ENCODE measurements at regions not wholly inside any gene's neighbourhood (a gene's known extent, or its start where the extent isn't known, plus 50 kb on each side); places are given as distances from the start of the nearest gene placed in this dataset.

GRCh38 chr2:22360735-22361374 lies 1024.1 kb upstream of the KLHL29 start:
- no peaks in the 10 kb centered on the region for H4K20me1 ChIP-seq (ENCODE audit: insufficient read depth, low read length)
- FAIRE-seq (no peak), ATAC-seq (no peak), DNase-seq (ENCODE audit: low spot score) (no peak)
- no peaks in the 10 kb centered on the region for H3K27me3 ChIP-seq (ENCODE audit: control insufficient read depth in 1 of 2, insufficient read depth in 2 of 2, low read length in 2 of 2)
- no peak overlapping the region for H2AFZ ChIP-seq (ENCODE audit: low read length)
- no peak overlapping the region for H3K4me3 ChIP-seq (replicated peaks in 1 of 3; ENCODE audit: insufficient read depth in 1 of 3, low read depth in 2 of 3, low read length in 3 of 3)
- H3K9me3 ChIP-seq (ENCODE audit: low read length): peaks cover 31% of the 10 kb centered on the region; the same call in 1 of the 2 replicates
- no peak overlapping the region for H3K4me2 ChIP-seq (ENCODE audit: low read depth, low read length)
- CTCF ChIA-PET (ENCODE audit: low intra/inter-chr PET ratio, low total read pairs): no interaction called here
- in situ Hi-C loops (cut with HindIII; ENCODE audit: extremely low pct_ligation_motif_present, low pct_unique_long_range_greater_than_20kb) (no loop called here), intact Hi-C loops (cut with micrococcal nuclease; ENCODE audit: unreplicated experiment) (no loop called here)
- POLR2A ChIA-PET: no interaction called here
- no peak for TF ChIP-seq ZNF770 (CRISPR knock-in tag; IDR thresholded peaks at IDR 0.05)
- no peak for TF ChIP-seq GRHL1 (CRISPR knock-in tag; conservative IDR thresholded peaks at IDR 0.05)
- no peak for TF ChIP-seq PRDM15 (CRISPR knock-in tag; IDR thresholded peaks at IDR 0.05)
- TF ChIP-seq ZNF841 (CRISPR knock-in tag; IDR thresholded peaks at IDR 0.05; ENCODE audit: borderline replicate concordance): no peak
- TF ChIP-seq YEATS4 (CRISPR knock-in tag; IDR thresholded peaks at IDR 0.05; ENCODE audit: borderline replicate concordance): no peak
- TF ChIP-seq RBM39 (IDR thresholded peaks at IDR 0.05; ENCODE audit: low read depth, low read length, poor library complexity, severe bottlenecking): no peak
- no peak for TF ChIP-seq BORCS8-MEF2B (CRISPR knock-in tag; IDR thresholded peaks at IDR 0.05)
- TF ChIP-seq SMAD9 (CRISPR knock-in tag; IDR thresholded peaks at IDR 0.05): no peak
- TF ChIP-seq NR1H2 (CRISPR knock-in tag; IDR thresholded peaks at IDR 0.05; ENCODE audit: borderline replicate concordance, low read depth): no peak
- TF ChIP-seq ZNF576 (CRISPR knock-in tag; IDR thresholded peaks at IDR 0.05): no peak
- no peak for TF ChIP-seq NCOA2 (CRISPR knock-in tag; IDR thresholded peaks at IDR 0.05)
- no peaks in the 10 kb centered on the region for H3K4me1 ChIP-seq (ENCODE audit: insufficient read depth, low read length)
- no peak overlapping the region for H3K27ac ChIP-seq (ENCODE audit: extremely low read length, insufficient read depth, low read length)
- BruUV-seq (replicated peaks): no TSS peak
- 2% methylated on average over 4 of the region's 4 CpGs for WGBS (ENCODE audit: low lambda C conversion rate)
- H3K79me2 ChIP-seq (ENCODE audit: insufficient read depth, low read length): no peaks in the 10 kb centered on the region
- H3K9ac ChIP-seq (ENCODE audit: insufficient read depth, low read depth, low read length): no peak overlapping the region
- H3K36me3 ChIP-seq (replicated peaks in 1 of 2; ENCODE audit: control insufficient read depth in 1 of 2, insufficient read depth in 2 of 2, low read length in 2 of 2): no peaks in the 10 kb centered on the region

Data from HepG2 (cell line).